HG03442 (cell line): ENCODE measurements at regions not wholly inside any gene's neighbourhood (a gene's known extent, or its start where the extent isn't known, plus 50 kb on each side); places are given as distances from the start of the nearest gene placed in this dataset.

Source experiments
- ATAC-seq: cut with Tn5 transposase; IDR thresholded peaks from one replicate; pipeline ENCODE4 v1.9.1; 2021; ENCODE audit warnings: mild to moderate bottlenecking, moderate library complexity; ENCODE audit not compliant: unreplicated experiment

DNA sequence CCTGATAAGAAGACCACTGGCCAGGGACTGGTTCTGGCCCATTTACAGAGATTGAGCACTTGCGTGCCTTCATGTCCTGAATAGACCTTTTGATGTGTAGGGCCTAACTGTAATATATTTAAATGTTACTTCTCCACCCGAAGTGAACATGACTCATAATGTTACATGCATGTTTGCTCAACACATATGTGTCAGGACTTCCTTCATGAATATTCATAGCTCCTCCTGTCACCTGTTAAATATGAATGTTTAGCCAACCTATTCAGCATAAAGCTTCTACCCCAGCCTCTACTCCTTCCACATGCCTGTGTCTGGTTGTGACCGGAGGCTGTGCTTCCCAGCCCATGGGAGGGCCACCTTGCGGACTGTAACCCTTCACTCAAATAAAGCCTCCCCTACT lies 457.5 kb downstream of the IRX1 start:
- ATAC-seq, result no peak

GRCh38 chr5:4054092-4054491 lies 458.5 kb downstream of the IRX1 start:
- ATAC-seq, result no peak

DNA sequence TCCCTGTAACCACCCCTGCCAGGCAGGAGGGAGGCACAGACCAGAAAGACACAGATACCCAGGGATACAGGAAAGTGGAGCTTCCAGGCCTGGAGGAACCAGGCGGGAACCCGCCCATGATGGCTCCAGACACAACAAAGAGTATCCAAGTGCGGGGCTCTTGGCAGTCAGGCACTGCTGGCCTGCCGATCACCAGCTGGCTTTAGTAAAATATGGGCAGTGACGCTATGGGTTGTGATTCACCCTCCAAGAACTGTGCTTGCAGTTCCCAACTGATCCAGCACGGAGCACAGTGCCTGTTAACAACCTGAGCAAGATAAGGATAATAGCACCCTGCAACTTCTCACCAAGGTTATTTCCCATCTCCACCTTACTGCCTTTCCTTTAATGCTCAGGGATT lies 463.3 kb downstream of the IRX1 start:
- no peak for ATAC-seq

DNA sequence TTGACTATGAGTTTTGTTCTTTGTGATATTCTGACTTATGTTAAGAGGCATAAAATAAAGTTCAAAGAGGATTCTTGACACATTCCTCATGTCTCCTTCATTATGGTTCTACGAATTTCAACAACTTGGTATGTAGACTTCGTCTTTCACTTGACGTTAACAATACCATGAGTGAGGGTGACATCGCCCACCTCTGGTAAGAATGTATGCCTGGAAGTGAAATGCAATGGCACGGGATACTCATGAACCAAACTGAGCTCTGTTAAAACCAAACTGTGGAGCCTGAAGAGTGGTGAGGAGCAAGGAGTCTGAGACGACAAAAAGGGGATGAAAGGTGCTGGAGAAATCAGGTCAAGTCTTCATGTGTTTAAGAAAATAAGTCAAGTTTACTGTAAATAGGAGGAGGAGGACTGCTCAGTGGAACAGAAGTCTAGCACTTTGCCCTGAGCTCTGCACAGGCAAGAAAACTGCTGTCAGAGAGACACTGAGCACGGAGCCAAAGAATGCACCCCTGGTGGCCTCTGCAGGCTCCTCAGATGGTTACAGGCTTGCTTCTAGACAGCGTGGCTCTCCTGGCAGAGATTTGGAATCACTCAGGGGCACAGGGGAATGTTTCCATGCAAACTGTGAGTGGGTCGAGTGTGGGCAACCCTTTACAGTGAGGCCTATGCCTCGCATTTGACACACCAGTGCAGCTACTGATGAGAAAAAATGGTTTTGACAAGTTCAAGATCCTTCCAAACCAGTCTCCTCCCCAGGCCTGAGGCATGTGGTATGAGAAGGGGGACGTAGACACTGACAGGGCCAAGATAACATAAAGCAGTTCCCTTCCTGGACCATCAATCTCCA lies 470.1 kb downstream of the IRX1 start:
- no peak for ATAC-seq

- no peak for ATAC-seq
Observed at GRCh38 chr5:4068171-4068570, 472.5 kb downstream of the IRX1 start.

DNA sequence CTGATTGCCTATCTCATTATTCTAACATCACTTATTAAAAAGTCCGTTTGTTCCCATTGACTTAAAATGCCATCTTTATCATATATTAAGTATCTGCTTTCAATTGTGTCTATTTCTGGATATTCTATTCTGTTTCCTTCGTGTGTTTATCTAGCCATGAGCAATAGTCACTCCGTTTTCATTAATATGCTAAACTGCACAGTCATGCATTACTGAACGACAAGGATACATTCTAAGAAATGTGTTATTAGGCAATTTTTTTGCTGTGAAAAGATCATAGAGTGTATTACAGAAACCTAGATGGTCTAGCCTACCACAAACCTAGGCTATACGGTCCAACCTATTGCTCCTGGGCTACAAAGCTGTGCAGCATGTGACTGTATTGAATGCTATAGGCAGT lies 482.9 kb downstream of the IRX1 start:
- no peak for ATAC-seq

DNA sequence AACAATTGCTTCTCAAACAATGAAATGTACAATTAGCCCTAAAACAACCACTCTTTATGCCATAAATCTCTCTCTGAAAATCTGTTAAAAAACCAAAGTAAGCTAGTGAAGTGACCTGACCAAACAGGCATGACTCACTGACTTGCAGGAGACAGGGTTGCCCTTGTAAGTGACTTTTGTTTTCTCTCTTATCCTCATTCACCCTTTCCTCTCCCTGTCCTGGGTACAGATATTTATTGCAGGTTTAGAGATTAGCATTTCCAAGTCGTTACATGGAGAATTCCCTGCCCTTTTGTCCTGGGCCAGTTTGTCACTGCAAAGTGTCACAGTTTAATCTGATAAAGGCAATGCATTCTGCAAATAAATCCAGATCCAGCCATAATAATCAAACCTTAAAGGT lies 484.2 kb downstream of the IRX1 start:
- ATAC-seq, result no peak

DNA sequence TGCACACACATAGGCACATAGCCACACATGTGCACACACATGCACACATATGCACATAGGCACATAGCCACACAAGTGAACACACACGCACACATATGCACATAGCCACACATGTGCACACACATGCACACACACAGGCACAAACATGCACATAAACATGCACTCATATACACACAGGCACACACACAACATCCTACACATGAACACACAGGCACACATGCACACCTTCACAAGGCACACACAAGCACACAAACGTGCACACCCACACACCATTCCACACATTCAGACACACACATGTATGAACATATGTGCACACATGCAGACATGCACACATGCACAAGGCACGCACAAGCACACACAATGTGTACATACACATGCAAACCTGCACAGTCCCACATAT lies 484.7 kb downstream of the IRX1 start:
- no peak for ATAC-seq

- ATAC-seq, result no peak
Observed at GRCh38 chr5:4081059-4081458, 485.4 kb downstream of the IRX1 start.

- ATAC-seq, result no peak
Observed at GRCh38 chr5:4081466-4081865, 485.8 kb downstream of the IRX1 start.

DNA sequence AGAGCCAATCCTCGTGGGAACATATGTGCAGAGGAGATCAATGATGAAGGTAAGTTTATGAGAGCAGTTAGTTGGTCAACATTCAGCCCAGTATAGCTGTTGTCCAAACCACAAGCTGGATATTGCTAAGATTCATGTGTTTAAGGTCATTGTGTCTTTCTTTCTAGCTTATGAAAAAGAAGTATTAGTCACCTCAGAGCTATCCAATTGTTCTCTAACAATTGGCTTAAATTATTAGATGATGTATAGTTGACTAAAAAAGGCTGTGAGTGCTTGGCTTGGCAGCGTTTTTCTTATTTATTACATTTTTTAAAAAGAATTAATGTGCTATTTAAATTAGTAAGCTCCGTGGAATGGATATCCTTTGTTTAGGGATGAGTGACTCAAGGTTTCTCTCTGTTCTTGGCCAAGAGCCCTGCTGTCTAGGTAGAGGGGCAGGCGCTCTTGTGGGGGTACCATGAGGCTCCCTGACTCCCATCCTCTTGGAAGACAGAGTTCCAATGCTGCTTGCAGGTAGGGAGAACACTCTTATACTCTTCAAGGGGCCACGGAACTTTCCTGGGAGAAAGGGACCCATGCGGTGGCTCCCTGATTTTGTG lies 487.4 kb downstream of the IRX1 start:
- ATAC-seq, result no peak

DNA sequence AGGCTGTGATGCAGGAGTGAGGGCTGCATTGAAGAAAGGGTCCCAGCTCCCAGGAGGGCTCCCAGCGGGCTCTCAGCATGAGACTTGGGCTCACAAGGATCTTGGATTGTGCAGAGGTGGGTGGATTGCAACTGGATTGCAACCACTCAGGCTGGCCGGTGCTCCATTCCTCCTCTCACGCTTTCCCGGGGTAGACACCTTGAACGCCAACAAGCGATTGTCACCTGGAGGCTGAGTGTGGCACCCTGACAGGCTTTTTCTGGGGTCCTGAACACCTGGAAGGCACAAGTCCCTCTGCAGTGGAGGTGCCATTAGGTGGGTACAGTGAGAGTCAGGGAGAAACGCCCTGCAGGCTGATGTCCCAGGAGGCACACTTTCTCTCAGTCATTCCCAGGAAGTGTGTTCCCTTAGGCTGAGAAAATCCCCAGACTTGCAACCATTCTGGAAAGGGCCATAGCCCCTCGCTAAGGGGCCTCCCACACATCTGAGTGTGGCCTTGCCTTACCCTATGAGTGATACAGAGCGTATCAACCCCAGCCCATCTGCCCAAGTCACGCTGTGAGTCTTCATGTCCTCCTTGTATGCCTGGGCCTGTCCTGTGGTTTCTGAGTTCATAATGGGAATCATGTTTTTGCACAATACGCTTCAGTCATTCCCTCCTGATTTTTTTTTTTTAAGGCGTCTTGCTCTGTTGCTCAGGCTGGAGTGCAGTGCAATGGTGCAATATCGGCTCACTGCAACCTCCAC lies 488.1 kb downstream of the IRX1 start:
- no peak for ATAC-seq

- no peak for ATAC-seq
Observed at GRCh38 chr5:4086081-4086480, 490.4 kb downstream of the IRX1 start.

DNA sequence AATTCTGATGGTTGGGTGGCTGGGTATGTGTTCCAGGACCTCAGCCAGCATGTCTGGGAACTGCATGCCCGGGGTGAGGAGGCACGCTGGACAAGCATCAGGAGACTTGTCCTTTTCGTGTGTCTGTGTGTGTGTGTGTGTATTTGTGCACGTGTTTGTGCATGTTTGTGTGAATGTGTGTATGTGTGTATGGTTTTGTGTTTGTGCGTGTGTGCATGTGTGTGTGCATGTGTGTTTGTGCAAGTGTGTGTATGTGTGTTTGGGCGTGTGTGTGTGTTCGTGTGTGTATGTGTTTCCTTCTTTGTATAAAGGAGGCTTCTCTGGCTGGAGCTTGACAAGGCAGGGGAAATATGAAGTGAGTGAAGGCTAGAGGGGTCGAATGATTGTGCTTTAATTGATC lies 491.5 kb downstream of the IRX1 start:
- ATAC-seq, result no peak

- ATAC-seq, result no peak
Observed at GRCh38 chr5:4089087-4089486, 493.5 kb downstream of the IRX1 start.

- ATAC-seq, result no peak
Observed at GRCh38 chr5:4093236-4093635, 497.6 kb downstream of the IRX1 start.

DNA sequence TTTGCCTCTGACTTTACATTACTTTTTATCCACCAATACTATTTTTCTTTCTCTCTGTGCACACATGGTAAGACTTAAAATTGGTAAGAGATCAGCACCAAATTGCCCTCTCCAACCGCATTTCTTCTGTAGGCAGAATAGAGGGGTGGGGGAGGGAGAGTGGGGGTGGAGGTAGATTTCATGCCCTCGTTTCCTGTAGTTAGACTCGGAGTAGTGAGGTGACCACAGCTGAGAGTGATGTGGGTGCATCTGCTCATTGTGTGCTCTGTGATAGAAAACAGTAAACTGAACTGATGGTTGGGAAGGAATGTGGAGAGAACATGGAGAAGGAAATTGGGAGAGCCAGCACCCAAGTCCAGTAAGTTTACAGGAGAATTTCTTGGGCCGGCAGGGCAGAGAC lies 498.3 kb downstream of the IRX1 start:
- ATAC-seq, result no peak

DNA sequence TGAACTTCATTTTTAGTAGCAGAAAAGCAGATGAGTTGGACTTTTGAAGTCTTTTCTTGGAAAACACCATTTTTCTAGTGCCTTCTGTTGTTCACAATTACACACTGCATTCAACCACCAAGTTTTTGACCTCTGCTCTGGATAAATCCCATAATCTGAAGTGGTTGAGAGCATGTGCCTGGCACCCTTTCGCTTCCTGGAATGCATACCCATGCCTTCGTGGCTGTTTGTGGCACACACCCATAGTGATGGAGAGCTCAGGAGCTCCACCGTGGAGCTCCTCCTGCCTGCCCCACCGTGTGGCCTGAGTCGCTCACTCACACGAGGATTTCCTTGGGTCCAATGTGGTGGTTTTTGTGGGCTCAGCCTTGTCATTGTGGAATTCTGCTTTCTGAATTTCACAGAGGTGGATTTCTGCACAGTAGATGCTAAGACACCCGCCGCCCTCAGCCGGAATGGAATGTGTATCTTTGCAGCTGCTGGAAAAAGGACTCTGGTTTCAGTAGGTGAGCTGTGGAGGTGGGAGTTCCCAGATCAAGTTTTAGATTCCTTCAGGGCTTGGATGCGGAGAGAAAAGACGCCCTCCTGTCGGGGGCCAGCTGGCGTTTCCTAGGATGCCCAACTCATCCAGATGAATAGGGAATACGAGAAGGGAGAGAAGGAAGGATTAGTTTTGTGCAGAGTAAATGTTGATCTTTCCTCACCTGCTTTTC lies 500.4 kb downstream of the IRX1 start:
- ATAC-seq, result no peak

DNA sequence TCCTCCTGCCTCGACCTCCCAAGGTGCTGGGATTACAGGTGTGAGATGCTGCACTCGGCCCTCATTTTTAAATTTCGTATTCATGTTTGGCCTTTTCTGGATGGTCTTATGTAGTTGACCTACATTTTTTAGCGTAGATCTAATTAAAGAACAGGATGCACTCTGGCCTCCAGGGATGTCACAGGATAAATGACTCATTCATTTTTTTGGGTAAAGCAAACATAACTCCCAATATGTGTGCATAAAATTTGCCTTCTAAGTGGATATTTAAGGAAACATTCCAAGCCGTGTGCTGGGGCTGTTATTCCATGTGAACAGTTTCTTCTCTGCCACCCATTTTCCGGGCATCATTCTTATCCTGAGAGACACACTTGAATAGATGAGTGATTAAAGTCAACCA lies 501.6 kb downstream of the IRX1 start:
- ATAC-seq, result no peak

- ATAC-seq, result no peak
Observed at GRCh38 chr5:4098226-4098625, 502.6 kb downstream of the IRX1 start.

DNA sequence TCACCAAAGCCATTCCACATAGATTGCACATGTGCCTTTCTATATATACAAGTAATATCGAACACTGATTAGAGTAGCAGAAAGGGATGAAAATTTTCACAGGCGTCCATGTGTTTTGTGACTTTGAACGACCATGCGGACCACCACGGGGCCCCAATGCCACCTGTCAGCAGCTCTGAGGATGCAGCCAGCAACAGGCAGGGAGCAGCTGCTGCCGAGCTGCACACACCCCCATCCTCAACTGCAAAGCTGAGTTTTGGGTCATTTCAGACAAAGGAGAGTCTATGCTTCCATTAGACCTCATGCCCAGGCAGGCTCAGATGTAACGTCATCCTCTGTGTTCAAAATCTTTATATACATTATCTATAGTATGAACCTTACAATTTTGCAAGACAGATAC lies 503.8 kb downstream of the IRX1 start:
- no peak for ATAC-seq
